ENCODE measurements at regions not wholly inside any gene's neighbourhood (a gene's known extent, or its start where the extent isn't known, plus 50 kb on each side); places are given as distances from the start of the nearest gene placed in this dataset.

DNA sequence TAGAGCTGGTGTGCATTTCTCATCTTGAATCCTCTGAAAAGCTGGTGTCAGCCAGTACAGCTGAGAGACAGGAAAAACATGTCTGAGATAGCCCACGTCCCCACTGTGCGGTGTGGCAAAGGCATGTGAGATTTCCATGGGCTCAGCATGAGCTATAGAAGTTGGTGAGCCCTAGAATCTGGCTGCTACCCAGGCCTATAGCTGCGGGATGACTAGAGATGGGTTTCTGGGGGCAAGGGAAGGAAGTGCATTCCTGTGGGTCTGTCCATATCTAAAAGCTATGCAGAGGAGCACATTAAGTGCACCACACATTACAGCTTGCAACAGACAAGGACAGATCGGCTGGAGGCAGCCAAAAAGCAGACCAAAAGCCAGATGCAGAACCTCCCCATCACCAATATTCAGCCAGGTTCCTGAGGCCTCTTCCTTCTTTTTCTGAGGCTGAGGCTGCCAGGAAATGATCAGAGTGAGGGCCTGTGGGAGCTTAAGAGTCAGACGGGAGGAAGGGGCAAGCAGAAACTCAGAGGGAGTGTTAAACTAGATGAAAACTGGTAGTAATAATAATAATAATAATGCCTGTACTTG, 55.8 kb upstream of the RANBP3L start:
- Histone ChIP-seq H3K4me3 (ENCODE audit: control insufficient read depth in 2 of 3, extremely low read depth in 1 of 3, insufficient read depth in 2 of 3, low read depth in 1 of 3, low read length in 3 of 3) (no peak overlapping the region), H3K4me2 (ENCODE audit: control insufficient read depth, extremely low read depth, insufficient read depth, low read depth, low read length) (no peak overlapping the region), H4K20me1 (ENCODE audit: control insufficient read depth, extremely low read depth, insufficient read depth, low read length) (no peaks in the 10 kb centered on the region), H3K9ac (ENCODE audit: control insufficient read depth, extremely low read depth, insufficient read depth, low read length) (no peak overlapping the region), H3K4me1 (ENCODE audit: control insufficient read depth, extremely low read depth, insufficient read depth, low read length) (peaks cover 5% of the 10 kb centered on the region), H2AFZ (ENCODE audit: control insufficient read depth, low read length) (no peak overlapping the region), H3K79me2 (ENCODE audit: control insufficient read depth, insufficient read depth, low read length) (no peaks in the 10 kb centered on the region), H3K36me3 (ENCODE audit: control insufficient read depth in 2 of 2, extremely low read depth in 1 of 2, insufficient read depth in 2 of 2, low read length in 2 of 2) (no peaks in the 10 kb centered on the region), H3K9me1 (ENCODE audit: control insufficient read depth, extremely low read depth, insufficient read depth, low read length) (no peaks in the 10 kb centered on the region), H3K27me3 (ENCODE audit: control insufficient read depth, extremely low read depth, insufficient read depth, low read length) (no peaks in the 10 kb centered on the region), H3K27ac (ENCODE audit: control insufficient read depth, insufficient read depth, low read length) (no peak overlapping the region), H3K9me3 (ENCODE audit: control insufficient read depth, low read depth, low read length) (no peaks in the 10 kb centered on the region)
- TF ChIP-seq EZH2 (IDR thresholded peaks at IDR 0.05; ENCODE audit: low read length) = no peak
- TF ChIP-seq, protein P1, sequence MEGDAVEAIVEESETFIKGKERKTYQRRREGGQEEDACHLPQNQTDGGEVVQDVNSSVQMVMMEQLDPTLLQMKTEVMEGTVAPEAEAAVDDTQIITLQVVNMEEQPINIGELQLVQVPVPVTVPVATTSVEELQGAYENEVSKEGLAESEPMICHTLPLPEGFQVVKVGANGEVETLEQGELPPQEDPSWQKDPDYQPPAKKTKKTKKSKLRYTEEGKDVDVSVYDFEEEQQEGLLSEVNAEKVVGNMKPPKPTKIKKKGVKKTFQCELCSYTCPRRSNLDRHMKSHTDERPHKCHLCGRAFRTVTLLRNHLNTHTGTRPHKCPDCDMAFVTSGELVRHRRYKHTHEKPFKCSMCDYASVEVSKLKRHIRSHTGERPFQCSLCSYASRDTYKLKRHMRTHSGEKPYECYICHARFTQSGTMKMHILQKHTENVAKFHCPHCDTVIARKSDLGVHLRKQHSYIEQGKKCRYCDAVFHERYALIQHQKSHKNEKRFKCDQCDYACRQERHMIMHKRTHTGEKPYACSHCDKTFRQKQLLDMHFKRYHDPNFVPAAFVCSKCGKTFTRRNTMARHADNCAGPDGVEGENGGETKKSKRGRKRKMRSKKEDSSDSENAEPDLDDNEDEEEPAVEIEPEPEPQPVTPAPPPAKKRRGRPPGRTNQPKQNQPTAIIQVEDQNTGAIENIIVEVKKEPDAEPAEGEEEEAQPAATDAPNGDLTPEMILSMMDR (optimal IDR thresholded peaks at IDR 0.05 in 1 of 3, IDR thresholded peaks at IDR 0.05 in 1 of 3, conservative IDR thresholded peaks at IDR 0.05 in 1 of 3; ENCODE audit: extremely low read depth in 1 of 3, insufficient read depth in 2 of 3, low read length in 3 of 3) = no peak
- FAIRE-seq = no peak
- DNase-seq (ENCODE audit: low read depth, low spot score) = no peak
- dilution Hi-C loops (cut with MboI; ENCODE audit: extremely low pct_ligation_motif_present, low sequenced_read_pairs) = no loop called here

- no peaks in the 10 kb centered on the region for H3K36me3 ChIP-seq (ENCODE audit: control insufficient read depth in 2 of 2, extremely low read depth in 1 of 2, insufficient read depth in 2 of 2, low read length in 2 of 2)
- no peaks in the 10 kb centered on the region for H4K20me1 ChIP-seq (ENCODE audit: control insufficient read depth, extremely low read depth, insufficient read depth, low read length)
- DNase-seq (ENCODE audit: low read depth, low spot score) (no peak), FAIRE-seq (no peak)
- no peaks in the 10 kb centered on the region for H3K9me1 ChIP-seq (ENCODE audit: control insufficient read depth, extremely low read depth, insufficient read depth, low read length)
- dilution Hi-C loops (cut with MboI; ENCODE audit: extremely low pct_ligation_motif_present, low sequenced_read_pairs) = no loop called here
- H2AFZ ChIP-seq (ENCODE audit: control insufficient read depth, low read length) = peak overlapping the region; percentile 63
- H3K9me3 ChIP-seq (ENCODE audit: control insufficient read depth, low read depth, low read length) = no peaks in the 10 kb centered on the region
- TF ChIP-seq EZH2 (IDR thresholded peaks at IDR 0.05; ENCODE audit: low read length) = no peak
- TF ChIP-seq, protein P1 (optimal IDR thresholded peaks at IDR 0.05 in 1 of 3, IDR thresholded peaks at IDR 0.05 in 1 of 3, conservative IDR thresholded peaks at IDR 0.05 in 1 of 3; ENCODE audit: extremely low read depth in 1 of 3, insufficient read depth in 2 of 3, low read length in 3 of 3) = no peak
- no peaks in the 10 kb centered on the region for H3K27me3 ChIP-seq (ENCODE audit: control insufficient read depth, extremely low read depth, insufficient read depth, low read length)
- no peak overlapping the region for H3K9ac ChIP-seq (ENCODE audit: control insufficient read depth, extremely low read depth, insufficient read depth, low read length)
- no peak overlapping the region for H3K4me3 ChIP-seq (ENCODE audit: control insufficient read depth in 2 of 3, extremely low read depth in 1 of 3, insufficient read depth in 2 of 3, low read depth in 1 of 3, low read length in 3 of 3)
- H3K79me2 ChIP-seq (ENCODE audit: control insufficient read depth, insufficient read depth, low read length) = no peaks in the 10 kb centered on the region
- H3K27ac ChIP-seq (ENCODE audit: control insufficient read depth, insufficient read depth, low read length) = no peak overlapping the region
- peaks cover 9% of the 10 kb centered on the region for H3K4me1 ChIP-seq (ENCODE audit: control insufficient read depth, extremely low read depth, insufficient read depth, low read length)
- H3K4me2 ChIP-seq (ENCODE audit: control insufficient read depth, extremely low read depth, insufficient read depth, low read depth, low read length) = no peak overlapping the region
Measured at GRCh38 chr5:36359267-36359666, 57.6 kb upstream of the RANBP3L start.

All from keratinocyte (primary cell).